ENCODE measurements at regions not wholly inside any gene's neighbourhood (a gene's known extent, or its start where the extent isn't known, plus 50 kb on each side); places are given as distances from the start of the nearest gene placed in this dataset.

DNA sequence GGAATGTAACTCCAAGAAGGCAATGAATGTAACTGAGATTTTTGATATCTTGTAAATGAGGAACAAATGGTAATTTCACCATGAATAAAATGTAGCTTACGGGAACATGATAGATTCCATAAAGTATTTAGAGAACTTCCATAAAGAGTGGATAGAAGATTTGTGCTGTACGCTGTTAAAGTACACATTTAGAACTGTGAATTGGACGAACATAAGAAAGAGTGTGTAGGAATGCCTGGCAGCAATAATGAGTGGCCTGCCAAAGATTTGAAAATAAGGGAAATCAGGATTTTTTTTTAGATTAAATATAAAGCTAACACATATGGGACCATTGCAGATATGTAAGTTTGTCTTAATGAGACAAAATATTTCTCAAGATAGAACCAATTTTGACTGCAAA is 1153.3 kb upstream of the EYS start:
- Mint-ChIP-seq H3K36me3 (ENCODE audit: low read depth) (no peaks in the 10 kb centered on the region), H3K4me3 (no peak overlapping the region), H3K27me3 (ENCODE audit: insufficient read depth) (no peaks in the 10 kb centered on the region), H3K9me3 (peaks cover 28% of the 10 kb centered on the region), H3K4me1 (ENCODE audit: low read depth) (no peaks in the 10 kb centered on the region), H3K27ac (no peak overlapping the region)
- TF ChIP-seq CTCF (IDR thresholded peaks at IDR 0.05), result no peak
- no peak for DNase-seq

GRCh38 chr6:66858196-66858595 is 1151.2 kb upstream of the EYS start:
- TF ChIP-seq CTCF (IDR thresholded peaks at IDR 0.05), result no peak
- H3K27ac Mint-ChIP-seq, result no peak overlapping the region
- peaks cover 29% of the 10 kb centered on the region for H3K9me3 Mint-ChIP-seq
- DNase-seq, result no peak
- no peaks in the 10 kb centered on the region for H3K4me1 Mint-ChIP-seq (ENCODE audit: low read depth)
- no peaks in the 10 kb centered on the region for H3K27me3 Mint-ChIP-seq (ENCODE audit: insufficient read depth)
- H3K36me3 Mint-ChIP-seq (ENCODE audit: low read depth), result no peaks in the 10 kb centered on the region
- H3K4me3 Mint-ChIP-seq, result no peak overlapping the region

GRCh38 chr6:66854014-66854413 is 1147.0 kb upstream of the EYS start:
- no peak overlapping the region for H3K4me3 Mint-ChIP-seq
- no peaks in the 10 kb centered on the region for H3K27me3 Mint-ChIP-seq (ENCODE audit: insufficient read depth)
- no peak for DNase-seq
- no peak for TF ChIP-seq CTCF (IDR thresholded peaks at IDR 0.05)
- H3K36me3 Mint-ChIP-seq (ENCODE audit: low read depth), result no peaks in the 10 kb centered on the region
- peaks cover 15% of the 10 kb centered on the region for H3K9me3 Mint-ChIP-seq
- H3K27ac Mint-ChIP-seq, result no peak overlapping the region
- H3K4me1 Mint-ChIP-seq (ENCODE audit: low read depth), result no peaks in the 10 kb centered on the region

DNA sequence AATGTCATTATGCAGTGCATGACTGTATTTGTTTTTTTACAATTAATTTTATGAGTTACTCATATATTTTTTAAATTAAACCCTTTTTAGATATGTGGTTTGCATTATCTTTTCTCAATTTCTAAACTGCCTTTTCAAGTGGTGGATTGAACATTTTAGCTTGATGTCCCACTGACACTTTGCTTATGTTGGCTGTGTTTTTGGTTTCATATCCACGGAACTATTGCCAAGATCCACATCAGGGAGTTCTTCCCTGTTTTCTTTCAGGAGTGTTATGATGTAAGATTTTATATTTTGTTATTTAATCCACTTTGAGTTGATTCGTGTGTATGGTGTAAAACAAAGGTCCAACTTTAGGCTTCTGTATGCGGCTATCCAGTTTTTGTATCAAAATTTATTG is 1144.9 kb upstream of the EYS start:
- peaks cover 30% of the 10 kb centered on the region for H3K9me3 Mint-ChIP-seq
- H3K36me3 Mint-ChIP-seq (ENCODE audit: low read depth), result no peaks in the 10 kb centered on the region; the same call in 1 of the 2 replicates
- no peak overlapping the region for H3K4me3 Mint-ChIP-seq
- no peak overlapping the region for H3K27ac Mint-ChIP-seq
- no peak for DNase-seq
- TF ChIP-seq CTCF (IDR thresholded peaks at IDR 0.05), result no peak
- H3K27me3 Mint-ChIP-seq (ENCODE audit: insufficient read depth), result no peaks in the 10 kb centered on the region
- H3K4me1 Mint-ChIP-seq (ENCODE audit: low read depth), result no peaks in the 10 kb centered on the region

- no peak overlapping the region for H3K4me3 Mint-ChIP-seq
- no peaks in the 10 kb centered on the region; the same call in 1 of the 2 replicates for H3K36me3 Mint-ChIP-seq (ENCODE audit: low read depth)
- TF ChIP-seq CTCF (IDR thresholded peaks at IDR 0.05), result no peak
- H3K9me3 Mint-ChIP-seq, result peaks cover 20% of the 10 kb centered on the region
- DNase-seq, result no peak
- H3K27ac Mint-ChIP-seq, result no peak overlapping the region
- H3K4me1 Mint-ChIP-seq (ENCODE audit: low read depth), result no peaks in the 10 kb centered on the region
- no peaks in the 10 kb centered on the region for H3K27me3 Mint-ChIP-seq (ENCODE audit: insufficient read depth)
Observed at GRCh38 chr6:66849843-66850242, 1142.8 kb upstream of the EYS start.
